ENCODE measurements at regions not wholly inside any gene's neighbourhood (a gene's known extent, or its start where the extent isn't known, plus 50 kb on each side); places are given as distances from the start of the nearest gene placed in this dataset.

- intact Hi-C loops (cut with micrococcal nuclease; ENCODE audit: unreplicated experiment) = no loop called here
- POLR2A ChIA-PET = no interaction called here
- CTCF ChIA-PET (ENCODE audit: low intra/inter-chr PET ratio, low total read pairs) = no interaction called here
These were observed 1532.5 kb upstream of the RAG2 start for GRCh38 chr11:38130514-38130913.

More at GRCh38 chr11:38130514-38130913, 1532.5 kb upstream of the RAG2 start:
- Histone ChIP-seq H3K27ac (ENCODE audit: extremely low read length, insufficient read depth, low read length) (no peak overlapping the region), H3K4me1 (ENCODE audit: insufficient read depth, low read length) (no peaks in the 10 kb centered on the region), H4K20me1 (ENCODE audit: insufficient read depth, low read length) (no peaks in the 10 kb centered on the region), H3K9ac (ENCODE audit: insufficient read depth, low read depth, low read length) (no peak overlapping the region), H3K4me2 (ENCODE audit: low read depth, low read length) (no peak overlapping the region), H3K9me3 (ENCODE audit: low read length) (peaks cover 14% of the 10 kb centered on the region; the same call in 1 of the 2 replicates), H3K79me2 (ENCODE audit: insufficient read depth, low read length) (no peaks in the 10 kb centered on the region), H2AFZ (ENCODE audit: low read length) (no peak overlapping the region), H3K4me3 (replicated peaks in 1 of 3; ENCODE audit: insufficient read depth in 1 of 3, low read depth in 2 of 3, low read length in 3 of 3) (no peak overlapping the region), H3K36me3 (replicated peaks in 1 of 2; ENCODE audit: control insufficient read depth in 1 of 2, insufficient read depth in 2 of 2, low read length in 2 of 2) (no peaks in the 10 kb centered on the region), H3K27me3 (ENCODE audit: control insufficient read depth in 1 of 2, insufficient read depth in 2 of 2, low read length in 2 of 2) (no peaks in the 10 kb centered on the region)
- FAIRE-seq = no peak
- ATAC-seq = no peak
- no TSS peak for BruUV-seq (replicated peaks)
- in situ Hi-C loops (cut with HindIII; ENCODE audit: extremely low pct_ligation_motif_present, low pct_unique_long_range_greater_than_20kb) = no loop called here
- DNase-seq (ENCODE audit: low spot score) = no peak
- TF ChIP-seq ZKSCAN5 (CRISPR knock-in tag; IDR thresholded peaks at IDR 0.05) = no peak
- TF ChIP-seq ONECUT2 (CRISPR knock-in tag; IDR thresholded peaks at IDR 0.05) = no peak
- no peak for TF ChIP-seq SIN3A (IDR thresholded peaks at IDR 0.05; ENCODE audit: borderline replicate concordance, low read depth, low read length)
- no peak for TF ChIP-seq KLF11 (CRISPR knock-in tag; IDR thresholded peaks at IDR 0.05)
- TF ChIP-seq ZNF362 (CRISPR knock-in tag; IDR thresholded peaks at IDR 0.05; ENCODE audit: borderline replicate concordance) = no peak
- TF ChIP-seq, protein P1, sequence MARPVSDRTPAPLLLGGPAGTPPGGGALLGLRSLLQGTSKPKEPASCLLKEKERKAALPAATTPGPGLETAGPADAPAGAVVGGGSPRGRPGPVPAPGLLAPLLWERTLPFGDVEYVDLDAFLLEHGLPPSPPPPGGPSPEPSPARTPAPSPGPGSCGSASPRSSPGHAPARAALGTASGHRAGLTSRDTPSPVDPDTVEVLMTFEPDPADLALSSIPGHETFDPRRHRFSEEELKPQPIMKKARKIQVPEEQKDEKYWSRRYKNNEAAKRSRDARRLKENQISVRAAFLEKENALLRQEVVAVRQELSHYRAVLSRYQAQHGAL (CRISPR knock-in tag; IDR thresholded peaks at IDR 0.05; ENCODE audit: not compliant biosample characterization) = no peak
- TF ChIP-seq SIX4 (CRISPR knock-in tag; IDR thresholded peaks at IDR 0.05) = no peak
- no peak for TF ChIP-seq ZNF570 (CRISPR knock-in tag; IDR thresholded peaks at IDR 0.05; ENCODE audit: borderline replicate concordance)
- no peak for TF ChIP-seq ZBTB2 (CRISPR knock-in tag; IDR thresholded peaks at IDR 0.05; ENCODE audit: low read depth)
- no peak for TF ChIP-seq ZNF569 (CRISPR knock-in tag; IDR thresholded peaks at IDR 0.05; ENCODE audit: borderline replicate concordance)
- no peak for TF ChIP-seq MXD4 (CRISPR knock-in tag; IDR thresholded peaks at IDR 0.05)
- TF ChIP-seq ZNF256 (CRISPR knock-in tag; conservative IDR thresholded peaks at IDR 0.05) = no peak
- no peak for TF ChIP-seq PRPF4 (IDR thresholded peaks at IDR 0.05; ENCODE audit: low read depth, low read length, poor library complexity, severe bottlenecking)

All from HepG2 (cell line).